VCaP (cell line): ENCODE measurements at regions not wholly inside any gene's neighbourhood (a gene's known extent, or its start where the extent isn't known, plus 50 kb on each side); places are given as distances from the start of the nearest gene placed in this dataset.
"Not testable (repeated sequence)": the region's sequence is repeated elsewhere in the genome, so short reads cannot be mapped to it uniquely, and the experiment has no call there.

ENCODE experiments used
- H3K27ac ChIP-seq: fragments of 450-650 bp; 2 replicates; pipeline ENCODE4 v1.5.1; 2017
- TF ChIP-seq, protein P1 (sequence below): fragments of 450-650 bp; conservative IDR thresholded peaks from 2 replicates; pipeline ENCODE4 v1.5.1; 2017; ENCODE audit warnings: mild to moderate bottlenecking, moderate library complexity

DNA sequence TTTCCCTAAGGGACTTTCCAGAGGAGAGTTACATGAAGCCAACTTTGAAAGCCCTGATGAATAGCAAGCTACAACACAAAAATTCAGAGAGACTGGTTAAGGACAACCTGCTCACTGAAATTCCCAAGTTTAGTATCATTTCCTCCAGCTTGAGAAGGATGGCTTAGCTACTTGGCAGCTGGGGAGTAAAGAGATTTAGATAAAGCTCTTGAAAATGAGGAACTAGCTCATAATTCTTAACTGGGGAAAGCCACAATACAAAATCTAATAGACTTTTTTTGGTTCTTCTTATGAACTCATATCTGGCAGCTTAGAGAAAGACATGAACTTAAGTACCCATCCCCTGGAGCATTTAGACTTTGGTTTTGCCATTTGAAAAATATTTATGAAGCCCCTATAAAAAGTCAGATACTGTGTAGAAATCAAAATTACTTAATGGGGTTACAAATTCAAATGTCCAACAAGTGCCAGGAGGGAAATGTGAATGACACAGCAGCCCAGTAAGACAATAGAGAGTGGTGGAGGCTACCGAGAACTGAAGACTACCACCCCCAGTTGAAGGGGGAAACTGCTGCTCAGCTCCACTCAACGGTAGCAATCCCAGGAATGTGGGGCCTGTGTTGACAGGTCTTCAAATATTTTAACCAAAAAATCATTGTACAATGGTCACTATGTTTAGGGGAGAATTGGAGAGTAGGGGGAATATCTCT lies 79.4 kb upstream of the ADRB2 start:
- H3K27ac ChIP-seq = no peak overlapping the region
- TF ChIP-seq, protein P1, sequence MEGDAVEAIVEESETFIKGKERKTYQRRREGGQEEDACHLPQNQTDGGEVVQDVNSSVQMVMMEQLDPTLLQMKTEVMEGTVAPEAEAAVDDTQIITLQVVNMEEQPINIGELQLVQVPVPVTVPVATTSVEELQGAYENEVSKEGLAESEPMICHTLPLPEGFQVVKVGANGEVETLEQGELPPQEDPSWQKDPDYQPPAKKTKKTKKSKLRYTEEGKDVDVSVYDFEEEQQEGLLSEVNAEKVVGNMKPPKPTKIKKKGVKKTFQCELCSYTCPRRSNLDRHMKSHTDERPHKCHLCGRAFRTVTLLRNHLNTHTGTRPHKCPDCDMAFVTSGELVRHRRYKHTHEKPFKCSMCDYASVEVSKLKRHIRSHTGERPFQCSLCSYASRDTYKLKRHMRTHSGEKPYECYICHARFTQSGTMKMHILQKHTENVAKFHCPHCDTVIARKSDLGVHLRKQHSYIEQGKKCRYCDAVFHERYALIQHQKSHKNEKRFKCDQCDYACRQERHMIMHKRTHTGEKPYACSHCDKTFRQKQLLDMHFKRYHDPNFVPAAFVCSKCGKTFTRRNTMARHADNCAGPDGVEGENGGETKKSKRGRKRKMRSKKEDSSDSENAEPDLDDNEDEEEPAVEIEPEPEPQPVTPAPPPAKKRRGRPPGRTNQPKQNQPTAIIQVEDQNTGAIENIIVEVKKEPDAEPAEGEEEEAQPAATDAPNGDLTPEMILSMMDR = no peak

DNA sequence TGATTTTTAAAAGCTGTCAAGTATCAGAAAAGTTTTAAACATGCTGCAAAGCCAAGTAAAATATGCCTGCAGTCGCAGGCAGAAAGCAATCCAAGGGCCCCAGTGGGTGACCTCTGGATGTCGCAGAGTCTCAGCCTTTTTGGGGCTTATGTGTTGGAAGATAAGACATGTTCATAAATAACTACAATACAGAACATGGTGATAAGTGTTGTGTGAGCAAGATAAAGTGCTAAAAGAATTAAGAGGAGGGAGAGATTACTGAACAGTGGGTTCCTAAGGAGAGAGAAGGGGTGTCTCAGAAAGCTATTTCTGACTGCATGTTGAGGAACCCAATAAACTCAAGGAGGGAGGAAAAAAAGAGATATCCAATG lies 78.9 kb upstream of the ADRB2 start:
- TF ChIP-seq, protein P1 = no peak
- no peak overlapping the region for H3K27ac ChIP-seq

DNA sequence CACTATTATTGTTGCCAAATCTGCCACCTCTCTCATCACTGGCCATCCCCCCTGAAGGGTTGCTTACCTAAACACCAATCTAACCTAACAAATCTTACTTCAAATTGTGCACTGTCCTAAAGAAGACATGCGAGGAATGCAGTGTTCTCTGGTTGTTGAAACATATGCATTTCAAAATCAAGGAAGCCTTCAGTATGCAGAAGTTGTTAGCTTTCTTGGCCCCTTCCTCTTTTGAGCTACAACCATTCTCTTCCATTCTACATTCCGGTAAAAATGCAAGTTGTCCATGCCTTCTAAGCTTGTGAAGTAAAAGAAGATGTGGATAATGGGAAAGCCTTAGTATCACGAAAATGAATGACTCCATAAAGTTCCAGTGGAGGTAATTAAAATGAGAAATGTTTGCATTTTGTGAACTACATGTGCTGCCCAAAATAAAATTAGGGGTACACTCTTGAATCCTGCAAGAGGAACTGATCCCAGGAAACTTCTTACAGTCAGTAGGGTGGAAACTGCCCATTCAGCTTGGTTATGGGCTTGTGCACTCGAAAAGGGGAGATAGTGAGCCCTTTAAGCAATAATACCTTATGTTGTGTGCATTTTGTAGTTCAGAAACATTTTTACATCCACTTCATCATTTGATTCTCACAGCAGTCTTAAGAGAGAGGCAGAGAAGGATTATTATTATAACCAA lies 77.6 kb upstream of the ADRB2 start:
- TF ChIP-seq, protein P1 = no peak
- H3K27ac ChIP-seq = no peak overlapping the region

DNA sequence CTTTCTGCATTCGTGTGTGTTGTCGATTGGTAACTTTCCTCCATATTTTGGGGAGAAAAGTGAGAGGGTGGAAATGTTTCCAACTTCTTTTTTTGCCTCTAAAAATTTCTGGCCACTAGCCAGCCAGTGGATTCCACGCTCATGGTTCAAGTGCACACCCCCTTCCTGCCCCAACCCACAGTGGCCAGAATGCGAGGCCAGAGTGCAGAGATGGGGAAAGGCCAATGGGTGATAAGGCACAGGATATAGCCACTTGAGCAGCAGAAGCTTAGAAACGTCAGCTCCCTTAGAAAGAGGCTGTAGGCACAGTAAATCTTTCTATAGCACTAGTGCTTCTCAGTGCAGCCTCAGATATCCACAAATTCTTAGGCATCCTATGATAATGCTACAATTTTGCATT lies 75.8 kb upstream of the ADRB2 start:
- no peak overlapping the region for H3K27ac ChIP-seq
- TF ChIP-seq, protein P1 = no peak

DNA sequence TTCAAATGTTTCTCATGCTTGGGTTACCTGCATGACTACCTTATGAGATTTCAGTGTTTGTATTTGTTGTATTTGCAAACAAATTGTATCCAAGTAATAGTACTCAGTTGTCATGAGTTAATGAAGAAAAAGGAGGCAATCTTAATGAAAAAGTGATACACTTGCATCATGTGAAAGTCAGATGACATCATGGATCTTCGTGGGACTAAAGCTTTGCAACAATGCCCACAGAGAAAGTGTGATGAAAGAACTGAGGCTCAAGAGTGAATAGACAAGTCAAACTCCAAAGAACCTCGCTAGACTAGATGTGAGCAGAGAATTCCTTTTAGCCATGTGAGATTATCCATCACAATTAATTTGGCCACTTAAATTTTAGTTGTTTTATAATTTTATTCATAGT lies 75.4 kb upstream of the ADRB2 start:
- H3K27ac ChIP-seq = no peak overlapping the region
- TF ChIP-seq, protein P1 = no peak

DNA sequence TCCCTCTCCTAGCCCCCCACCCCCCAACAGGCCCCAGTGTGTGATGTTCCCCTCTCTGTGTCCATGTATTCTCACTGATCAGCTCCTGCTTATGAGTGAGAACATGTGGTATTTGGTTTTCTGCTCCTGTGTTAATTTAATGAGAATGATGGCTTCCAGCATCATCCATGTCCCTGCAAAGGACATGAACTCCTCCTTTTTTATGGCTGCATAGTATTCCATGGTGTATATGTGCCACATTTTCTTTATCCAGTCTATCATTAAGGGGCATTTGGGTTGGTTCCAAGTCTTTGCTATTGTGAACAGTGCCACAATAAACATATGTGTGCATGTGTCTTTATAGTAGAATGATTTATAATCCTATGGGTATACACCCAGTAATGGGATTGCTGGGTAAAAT lies 74.0 kb upstream of the ADRB2 start:
- H3K27ac ChIP-seq = not testable (repeated sequence)

DNA sequence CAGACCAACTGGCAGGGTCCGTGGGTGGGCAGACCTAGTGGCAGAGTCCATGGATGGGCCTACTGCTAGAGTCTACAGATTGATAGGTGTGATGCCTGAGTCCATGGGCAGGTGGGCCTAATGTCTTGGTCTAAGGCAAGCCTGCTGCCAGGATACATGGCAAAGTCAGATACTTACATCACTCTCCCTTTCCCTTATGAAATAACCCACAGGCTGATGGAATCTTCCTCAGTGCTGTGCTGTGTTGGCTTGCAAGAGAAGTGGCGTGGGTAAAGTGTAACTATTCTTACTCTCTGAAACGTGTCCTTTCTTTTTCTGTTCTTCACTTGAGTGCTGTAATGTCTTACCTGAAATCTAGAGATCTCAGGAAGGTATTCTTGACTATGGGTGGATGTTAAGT lies 67.3 kb upstream of the ADRB2 start:
- TF ChIP-seq, protein P1 = no peak
- no peak overlapping the region for H3K27ac ChIP-seq
